ENCODE measurements at regions not wholly inside any gene's neighbourhood (a gene's known extent, or its start where the extent isn't known, plus 50 kb on each side); places are given as distances from the start of the nearest gene placed in this dataset.

DNA sequence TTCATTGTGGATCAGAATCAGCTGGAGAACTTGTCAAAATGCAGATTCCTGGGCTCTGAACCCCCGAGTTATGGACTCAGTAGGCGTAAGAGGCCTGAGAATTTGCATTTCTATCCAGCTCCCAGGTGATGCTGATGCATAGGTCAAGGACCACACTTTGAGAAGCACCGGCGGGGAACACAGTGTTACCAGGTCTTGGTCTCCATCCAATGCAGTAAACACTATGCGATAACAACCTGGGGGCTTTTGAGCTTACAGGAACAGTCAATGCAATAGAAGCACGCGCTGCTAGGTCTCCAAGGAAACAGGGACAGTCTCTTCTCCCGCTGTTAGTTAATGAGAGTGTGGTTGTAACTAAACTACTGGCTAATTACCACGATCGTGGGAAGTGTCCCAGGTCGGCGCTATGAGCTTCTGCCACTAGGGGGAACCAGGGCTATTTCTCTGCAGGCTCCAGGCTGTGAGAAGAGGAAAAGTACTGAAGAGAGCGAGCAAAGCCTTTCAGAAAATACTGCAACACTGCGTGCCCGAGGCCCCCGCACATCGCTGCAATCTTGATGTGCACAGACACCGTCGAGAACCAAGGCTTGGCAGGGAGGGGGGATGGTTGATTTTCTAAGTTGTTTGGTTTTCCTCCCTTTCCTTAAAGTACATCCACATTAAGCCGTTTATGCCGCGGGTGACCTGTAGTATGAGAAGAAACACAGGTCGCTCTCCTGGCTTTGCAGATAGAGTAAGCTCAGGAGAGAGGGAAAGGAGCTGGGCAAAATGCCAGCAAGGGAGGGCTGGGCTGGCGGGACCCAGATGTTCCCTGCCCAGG is 52.0 kb upstream of the KCNA1 start:
- H3K18ac ChIP-seq (ENCODE audit: insufficient read length, low read depth, low read length): no peak overlapping the region
- H3K27me3 Mint-ChIP-seq (ENCODE audit: low read depth): peaks cover 66% of the 10 kb centered on the region
- peaks cover 15 to 19% of the 10 kb centered on the region in 2 experiments for H3K4me1 Mint-ChIP-seq
- H3K4ac ChIP-seq (ENCODE audit: low read depth, low read length): no peak overlapping the region
- no peaks in the 10 kb centered on the region; a peak in 1 of 5 replicates for H3K9me3 Mint-ChIP-seq
- no peak overlapping the region for H2AK5ac ChIP-seq (ENCODE audit: insufficient read length, low read length)
- peak overlapping the region; percentile 48 to 57; a peak in 4 of 5 replicates for H3K4me3 Mint-ChIP-seq
- no peaks in the 10 kb centered on the region for H3K79me1 ChIP-seq (ENCODE audit: insufficient read depth, low read depth, low read length, poor library complexity, severe bottlenecking)
- no peaks in the 10 kb centered on the region for H4K20me1 ChIP-seq (ENCODE audit: control insufficient read depth, insufficient read depth, insufficient read length)
- H2AFZ ChIP-seq (ENCODE audit: low read length): no peak overlapping the region
- no CpG with 5 or more reads among the region's 24 CpGs for WGBS (ENCODE audit: extremely low coverage, insufficient read length, low lambda C conversion rate)
- H2BK120ac ChIP-seq (ENCODE audit: low read depth, low read length, poor library complexity, severe bottlenecking): no peak overlapping the region
- H2BK5ac ChIP-seq (ENCODE audit: insufficient read length, low read length): no peak overlapping the region
- H4K5ac ChIP-seq (ENCODE audit: insufficient read length, low read depth, low read length): no peak overlapping the region
- no peak overlapping the region for H3K27ac ChIP-seq (ENCODE audit: insufficient read length, low read depth, low read length)
- no peaks in the 10 kb centered on the region for H3K23me2 ChIP-seq (ENCODE audit: insufficient read length, low read depth, low read length, poor library complexity, severe bottlenecking)
- no peak overlapping the region for H3K9ac ChIP-seq (ENCODE audit: extremely low read depth, insufficient read length, low read length)
- no peak overlapping the region for H2BK20ac ChIP-seq (ENCODE audit: low read depth, low read length, poor library complexity, severe bottlenecking)
- no peak overlapping the region for H4K91ac ChIP-seq (ENCODE audit: insufficient read length, low read depth, low read length)
- H3K79me2 ChIP-seq (ENCODE audit: insufficient read depth, low read length): no peaks in the 10 kb centered on the region
- no peaks in the 10 kb centered on the region for H3K36me3 Mint-ChIP-seq (ENCODE audit: insufficient read depth in 1 of 3, low read depth in 3 of 3)
- no peaks in the 10 kb centered on the region; the same call in 1 of the 2 replicates for H3K27me3 ChIP-seq (ENCODE audit: insufficient read depth, low read length)
- H2BK15ac ChIP-seq (ENCODE audit: low read depth, low read length): no peak overlapping the region
- H3K14ac ChIP-seq (ENCODE audit: insufficient read depth, low read length): no peak overlapping the region
- H3K4me2 ChIP-seq (ENCODE audit: insufficient read depth, insufficient read length, low read length): peak overlapping the region; percentile 44
- no peaks in the 10 kb centered on the region for H3K9me3 ChIP-seq (ENCODE audit: control insufficient read depth, low read depth, low read length)
- H3K56ac ChIP-seq (ENCODE audit: insufficient read length, low read depth, low read length): no peak overlapping the region
- H2BK12ac ChIP-seq (ENCODE audit: insufficient read length, low read depth, low read length): no peak overlapping the region
- H3K4me1 ChIP-seq (ENCODE audit: insufficient read depth, low read length): 0 out of 2 replicates have a peak, but pooled peaks cover 1% of the 10 kb centered on the region
- peak; percentile 89 for DNase-seq
- no peak overlapping the region for H4K8ac ChIP-seq (replicated peaks; ENCODE audit: insufficient read length, low read depth, low read length)
- no peak overlapping the region for H3T11ph ChIP-seq (ENCODE audit: low read length)
- TF ChIP-seq CTCF (conservative IDR thresholded peaks at IDR 0.05): peak; percentile 91
- no peak overlapping the region for H3K23ac ChIP-seq (ENCODE audit: insufficient read length, low read depth, low read length)
- H3K27ac Mint-ChIP-seq: no peak overlapping the region; a peak in 1 of 7 replicates
